ENCODE measurements at regions not wholly inside any gene's neighbourhood (a gene's known extent, or its start where the extent isn't known, plus 50 kb on each side); places are given as distances from the start of the nearest gene placed in this dataset.
"Not testable (repeated sequence)": the region's sequence is repeated elsewhere in the genome, so short reads cannot be mapped to it uniquely, and the experiment has no call there.

DNA sequence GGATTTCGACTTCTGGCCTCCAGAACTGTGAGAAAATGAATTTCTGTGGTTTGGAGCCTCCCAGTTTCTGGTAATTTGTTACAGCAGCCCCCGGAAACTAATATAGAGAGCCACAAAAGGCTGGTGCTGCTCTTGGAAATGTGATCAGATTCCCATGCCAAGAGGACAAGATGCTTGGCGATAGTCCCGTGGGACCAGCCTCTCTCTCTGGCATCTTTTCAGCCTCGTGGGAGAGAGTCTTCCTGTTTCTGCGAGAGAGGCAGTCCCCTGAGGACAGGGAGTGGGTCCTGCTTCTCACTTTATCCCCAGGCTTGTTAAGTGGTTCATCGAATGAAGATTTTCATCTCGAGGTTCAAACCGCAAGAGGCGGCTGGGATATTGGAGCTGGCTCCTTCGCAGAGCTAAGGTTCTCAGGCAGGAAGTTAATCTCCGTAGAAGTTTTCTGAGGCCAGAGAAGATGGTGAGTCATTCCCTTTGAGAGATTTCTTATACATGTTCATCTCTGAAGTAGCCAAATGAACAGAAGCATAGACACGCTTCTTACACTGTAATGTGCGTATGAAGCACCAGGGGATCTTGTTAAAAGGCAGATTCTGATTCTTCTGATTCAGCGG is 211.6 kb upstream of the SDK2 start:
- ChIA-PET POLR2A (no interaction called here), CTCF (no interaction called here)
- DNase-seq (ENCODE audit: extremely low spot score) = no peak
- no peak for TF ChIP-seq CTCF (IDR thresholded peaks at IDR 0.05; ENCODE audit: control extremely low read depth, extremely low read depth, low read depth, missing control alignments)

DNA sequence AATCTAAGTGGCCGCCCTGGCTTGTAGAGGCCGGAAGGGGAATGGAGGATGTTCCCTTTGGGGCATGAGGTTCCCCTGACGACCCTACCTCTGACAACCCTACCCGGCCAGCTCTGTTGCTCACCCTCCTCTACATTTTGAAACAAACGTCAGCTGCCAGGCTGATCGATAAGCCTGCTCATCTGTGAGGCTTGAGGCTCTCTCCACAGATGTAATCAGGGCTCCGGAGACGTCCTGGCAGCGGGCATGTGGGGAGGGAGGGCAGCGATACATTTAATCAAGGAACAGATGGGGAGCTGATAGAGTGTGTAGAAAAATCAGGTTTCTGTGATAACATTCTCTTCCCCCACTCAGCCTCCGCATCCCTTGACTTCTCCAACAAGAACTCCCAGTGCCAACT is 212.3 kb upstream of the SDK2 start:
- no peak for TF ChIP-seq CTCF (IDR thresholded peaks at IDR 0.05; ENCODE audit: control extremely low read depth, extremely low read depth, low read depth, missing control alignments)
- DNase-seq (ENCODE audit: extremely low spot score) = no peak
- POLR2A ChIA-PET = no interaction called here
- CTCF ChIA-PET = no interaction called here

GRCh38 chr17:73859439-73860008 is 215.3 kb upstream of the SDK2 start:
- DNase-seq (ENCODE audit: extremely low spot score); POLR2A ChIA-PET; CTCF ChIA-PET: not testable (repeated sequence)

- DNase-seq (ENCODE audit: extremely low spot score) = no peak
- TF ChIP-seq CTCF (IDR thresholded peaks at IDR 0.05; ENCODE audit: control extremely low read depth, extremely low read depth, low read depth, missing control alignments) = no peak
- ChIA-PET CTCF (no interaction called here), POLR2A (no interaction called here)
Observed at GRCh38 chr17:73861543-73861942, 217.3 kb upstream of the SDK2 start.

DNA sequence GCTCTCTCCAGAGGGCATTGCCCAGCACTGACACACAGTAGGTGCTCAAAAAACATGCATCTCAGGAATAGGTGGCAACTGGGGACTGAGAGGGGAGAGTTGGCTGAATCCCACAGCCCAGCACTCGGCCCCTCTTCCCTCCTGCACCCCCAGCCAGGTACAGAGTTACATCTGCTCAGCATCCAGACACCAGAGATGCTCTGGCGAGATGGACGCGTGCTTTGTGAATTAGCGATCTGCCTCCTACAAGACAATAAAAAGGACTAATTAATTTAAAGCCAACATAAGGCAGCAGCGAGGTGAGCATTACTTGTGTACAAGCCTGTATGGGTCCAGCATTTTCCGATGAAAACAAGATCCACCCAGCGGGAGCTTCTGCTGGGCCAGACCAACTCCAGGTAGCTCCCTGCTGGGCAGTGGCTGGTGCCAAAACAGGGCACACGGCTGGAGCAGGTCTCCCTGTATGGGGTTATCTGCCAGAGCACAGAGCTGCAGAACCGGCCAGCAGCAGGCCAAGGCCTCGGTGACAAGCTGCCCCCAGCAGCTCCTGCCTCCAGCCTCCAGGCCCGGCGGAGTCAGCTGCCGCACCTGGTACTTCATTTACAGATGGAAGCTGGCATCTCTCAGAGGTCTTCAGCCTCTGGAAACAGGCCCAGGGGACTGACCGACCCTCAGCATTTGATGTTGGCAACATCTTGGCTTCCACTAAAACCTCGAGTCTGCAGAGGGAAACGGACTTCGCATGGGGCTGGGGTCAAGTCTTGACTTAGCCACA is 219.7 kb upstream of the SDK2 start:
- no peak for TF ChIP-seq CTCF (IDR thresholded peaks at IDR 0.05; ENCODE audit: control extremely low read depth, extremely low read depth, low read depth, missing control alignments)
- ChIA-PET CTCF (no interaction called here), POLR2A (no interaction called here)

GRCh38 chr17:73865831-73866230 is 221.6 kb upstream of the SDK2 start:
- TF ChIP-seq CTCF (IDR thresholded peaks at IDR 0.05; ENCODE audit: control extremely low read depth, extremely low read depth, low read depth, missing control alignments) = no peak
- POLR2A ChIA-PET = no interaction called here
- CTCF ChIA-PET = no interaction called here
- no peak for DNase-seq (ENCODE audit: extremely low spot score)

More for the DNA sequence above, 219.7 kb upstream of the SDK2 start:
- no peak for DNase-seq (ENCODE audit: extremely low spot score)

GRCh38 chr17:73867056-73867455 is 222.8 kb upstream of the SDK2 start:
- no peak for DNase-seq (ENCODE audit: extremely low spot score)
- no peak for TF ChIP-seq CTCF (IDR thresholded peaks at IDR 0.05; ENCODE audit: control extremely low read depth, extremely low read depth, low read depth, missing control alignments)
- ChIA-PET POLR2A (no interaction called here), CTCF (interaction anchor here (1.2 kb wide), 1 partner anchor 437 kb away, joined by 3 read pairs; no protein-coding TSS in a partner anchor)

Data from GM10248 (cell line).